ENCODE measurements at regions not wholly inside any gene's neighbourhood (a gene's known extent, or its start where the extent isn't known, plus 50 kb on each side); places are given as distances from the start of the nearest gene placed in this dataset.

- DNase-seq (ENCODE audit: low spot score) = no peak
Observed at GRCh38 chr2:22748909-22749308, 636.1 kb upstream of the KLHL29 start.

GRCh38 chr2:22753476-22753875 lies 631.5 kb upstream of the KLHL29 start:
- DNase-seq (ENCODE audit: low spot score) = no peak

GRCh38 chr2:22756276-22757043 lies 628.5 kb upstream of the KLHL29 start:
- DNase-seq (ENCODE audit: low spot score) = no peak

- no peak for DNase-seq (ENCODE audit: low spot score)
Observed at GRCh38 chr2:22769497-22769896, 615.5 kb upstream of the KLHL29 start.

- no peak for DNase-seq (ENCODE audit: low spot score)
Observed at GRCh38 chr2:22784566-22784965, 600.4 kb upstream of the KLHL29 start.

GRCh38 chr2:22786817-22787216 lies 598.2 kb upstream of the KLHL29 start:
- DNase-seq (ENCODE audit: low spot score) = no peak

GRCh38 chr2:22787745-22788144 lies 597.2 kb upstream of the KLHL29 start:
- DNase-seq (ENCODE audit: low spot score) = no peak

GRCh38 chr2:22788749-22789327 lies 596.1 kb upstream of the KLHL29 start:
- no peak for DNase-seq (ENCODE audit: low spot score)

GRCh38 chr2:22795287-22795866 lies 589.6 kb upstream of the KLHL29 start:
- DNase-seq (ENCODE audit: low spot score) = no peak

GRCh38 chr2:22798386-22798785 lies 586.6 kb upstream of the KLHL29 start:
- DNase-seq (ENCODE audit: low spot score) = no peak

- peak; percentile 62 for DNase-seq (ENCODE audit: low spot score)
Observed at GRCh38 chr2:22800412-22800811, 584.6 kb upstream of the KLHL29 start.

- DNase-seq (ENCODE audit: low spot score) = no peak
Observed at GRCh38 chr2:22801071-22801470, 583.9 kb upstream of the KLHL29 start.

GRCh38 chr2:22801970-22802369 lies 583.0 kb upstream of the KLHL29 start:
- DNase-seq (ENCODE audit: low spot score) = no peak

- DNase-seq (ENCODE audit: low spot score) = no peak
Observed at GRCh38 chr2:22807872-22808271, 577.1 kb upstream of the KLHL29 start.

GRCh38 chr2:22810602-22811001 lies 574.4 kb upstream of the KLHL29 start:
- DNase-seq (ENCODE audit: low spot score) = no peak

GRCh38 chr2:22812065-22812680 lies 572.8 kb upstream of the KLHL29 start:
- DNase-seq (ENCODE audit: low spot score) = no peak

GRCh38 chr2:22817197-22817596 lies 567.8 kb upstream of the KLHL29 start:
- DNase-seq (ENCODE audit: low spot score) = no peak

- no peak for DNase-seq (ENCODE audit: low spot score)
Observed at GRCh38 chr2:22821458-22821857, 563.5 kb upstream of the KLHL29 start.

- DNase-seq (ENCODE audit: low spot score) = no peak
Observed at GRCh38 chr2:22822835-22823234, 562.1 kb upstream of the KLHL29 start.

- DNase-seq (ENCODE audit: low spot score) = no peak
Observed at GRCh38 chr2:22824618-22825017, 560.4 kb upstream of the KLHL29 start.

- DNase-seq (ENCODE audit: low spot score) = no peak
Observed at GRCh38 chr2:22826703-22827102, 558.3 kb upstream of the KLHL29 start.

GRCh38 chr2:22829791-22830190 lies 555.2 kb upstream of the KLHL29 start:
- DNase-seq (ENCODE audit: low spot score) = no peak

- DNase-seq (ENCODE audit: low spot score) = no peak
Observed at GRCh38 chr2:22832196-22832595, 552.8 kb upstream of the KLHL29 start.

Data from ecto neural progenitor cell (in vitro differentiated cells).